D721Med (cell line): ENCODE measurements at regions not wholly inside any gene's neighbourhood (a gene's known extent, or its start where the extent isn't known, plus 50 kb on each side); places are given as distances from the start of the nearest gene placed in this dataset.

Experiments used
- DNase-seq: peaks from one replicate; pipeline ENCODE4 v3.0.0; 2011; ENCODE audit warnings: low spot score; ENCODE audit not compliant: insufficient read length
- FAIRE-seq: peaks from 2 replicates; lab custom pipeline; 2011; peaks lifted over from hg19 to GRCh38; lab: Jason Lieb, UNC
- TF ChIP-seq, protein P1 (sequence below): IDR thresholded peaks from 2 replicates; pipeline ENCODE4 v1.5.1; 2012; ENCODE audit warnings: mild to moderate bottlenecking, control low read depth; ENCODE audit not compliant: insufficient read depth; ENCODE audit errors: missing control alignments

- no peak for DNase-seq
- FAIRE-seq, result no peak
- TF ChIP-seq, protein P1, sequence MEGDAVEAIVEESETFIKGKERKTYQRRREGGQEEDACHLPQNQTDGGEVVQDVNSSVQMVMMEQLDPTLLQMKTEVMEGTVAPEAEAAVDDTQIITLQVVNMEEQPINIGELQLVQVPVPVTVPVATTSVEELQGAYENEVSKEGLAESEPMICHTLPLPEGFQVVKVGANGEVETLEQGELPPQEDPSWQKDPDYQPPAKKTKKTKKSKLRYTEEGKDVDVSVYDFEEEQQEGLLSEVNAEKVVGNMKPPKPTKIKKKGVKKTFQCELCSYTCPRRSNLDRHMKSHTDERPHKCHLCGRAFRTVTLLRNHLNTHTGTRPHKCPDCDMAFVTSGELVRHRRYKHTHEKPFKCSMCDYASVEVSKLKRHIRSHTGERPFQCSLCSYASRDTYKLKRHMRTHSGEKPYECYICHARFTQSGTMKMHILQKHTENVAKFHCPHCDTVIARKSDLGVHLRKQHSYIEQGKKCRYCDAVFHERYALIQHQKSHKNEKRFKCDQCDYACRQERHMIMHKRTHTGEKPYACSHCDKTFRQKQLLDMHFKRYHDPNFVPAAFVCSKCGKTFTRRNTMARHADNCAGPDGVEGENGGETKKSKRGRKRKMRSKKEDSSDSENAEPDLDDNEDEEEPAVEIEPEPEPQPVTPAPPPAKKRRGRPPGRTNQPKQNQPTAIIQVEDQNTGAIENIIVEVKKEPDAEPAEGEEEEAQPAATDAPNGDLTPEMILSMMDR, result no peak
Observed at GRCh38 chr5:5886353-5886752, 463.9 kb downstream of the ICE1 start.

DNA sequence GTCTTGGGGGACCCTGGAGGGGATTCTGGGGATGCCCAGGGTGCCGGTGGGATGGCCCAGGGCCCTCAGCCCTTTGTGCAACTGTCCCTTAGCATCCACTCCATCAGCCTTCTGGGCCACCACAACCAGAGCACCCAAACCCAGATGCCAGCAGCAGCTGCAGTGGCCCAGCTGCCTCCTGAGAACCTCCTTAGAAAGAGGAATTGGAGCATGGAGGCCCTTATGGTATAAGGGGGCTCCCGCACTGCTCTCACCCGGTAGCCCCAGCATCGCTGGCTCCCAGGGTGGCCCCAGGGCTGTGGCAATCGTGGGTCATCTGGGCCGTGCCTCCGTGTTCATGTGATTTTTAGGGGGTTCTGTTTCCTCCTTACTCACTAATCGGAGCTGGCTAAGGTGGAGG, 463.3 kb downstream of the ICE1 start:
- DNase-seq, result no peak
- TF ChIP-seq, protein P1, result no peak
- FAIRE-seq, result no peak

- DNase-seq (no peak), FAIRE-seq (no peak)
- TF ChIP-seq, protein P1, result no peak
Observed at GRCh38 chr5:5884593-5884992, 462.1 kb downstream of the ICE1 start.

DNA sequence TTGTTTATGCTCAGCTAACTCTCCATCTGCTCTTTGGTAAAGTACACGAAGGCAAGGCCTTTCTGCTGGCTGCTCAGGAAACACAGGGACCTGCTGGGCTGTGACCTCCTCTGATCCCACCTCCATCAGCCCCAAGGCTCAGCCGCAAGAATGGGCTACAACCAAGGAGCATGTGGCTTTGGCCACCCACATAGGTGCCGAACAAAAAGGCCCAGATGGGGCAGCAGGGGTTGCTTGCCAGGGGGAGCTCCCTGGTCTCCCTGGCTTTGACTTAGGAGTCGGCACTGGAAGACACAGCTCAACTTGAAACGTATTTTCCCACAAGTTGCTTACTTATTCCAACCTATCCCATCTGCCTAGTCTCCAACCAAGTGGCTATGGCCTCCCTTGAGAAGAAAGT, 461.1 kb downstream of the ICE1 start:
- TF ChIP-seq, protein P1, result no peak
- no peak for DNase-seq

GRCh38 chr5:5883146-5883545, 460.7 kb downstream of the ICE1 start:
- FAIRE-seq (no peak), DNase-seq (no peak)
- TF ChIP-seq, protein P1, result no peak

More for the DNA sequence above, 461.1 kb downstream of the ICE1 start:
- no peak for FAIRE-seq

DNA sequence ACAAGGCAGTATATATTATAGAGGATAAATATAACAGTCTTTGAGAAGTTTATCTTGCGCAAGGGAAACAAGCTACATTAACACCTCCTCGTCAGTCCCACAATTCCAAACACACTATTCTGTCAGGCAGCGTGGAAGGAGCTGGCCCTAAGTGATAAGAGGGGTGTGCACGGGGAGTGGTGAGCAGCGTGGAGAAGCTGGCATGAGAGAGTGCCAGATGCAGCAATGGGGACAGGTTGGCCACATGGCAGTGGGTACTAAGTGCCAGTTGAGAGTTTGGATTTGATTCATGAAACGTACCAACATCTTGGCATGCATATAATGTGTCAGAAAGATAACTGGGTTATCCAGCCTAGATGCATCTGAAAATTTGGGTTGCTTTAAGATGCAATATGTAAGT, 460.2 kb downstream of the ICE1 start:
- DNase-seq (no peak), FAIRE-seq (no peak)
- TF ChIP-seq, protein P1, result no peak

- DNase-seq (no peak), FAIRE-seq (no peak)
- TF ChIP-seq, protein P1, result no peak
Observed at GRCh38 chr5:5881294-5881693, 458.8 kb downstream of the ICE1 start.
